HepG2 (cell line): ENCODE measurements at regions not wholly inside any gene's neighbourhood (a gene's known extent, or its start where the extent isn't known, plus 50 kb on each side); places are given as distances from the start of the nearest gene placed in this dataset.
"Not testable (repeated sequence)": the region's sequence is repeated elsewhere in the genome, so short reads cannot be mapped to it uniquely, and the experiment has no call there.

Experiments used
- KAT7 ChIP-seq: IDR thresholded peaks from 2 replicates; pipeline ENCODE4 v1.6.1; 2018; ENCODE audit warnings: borderline replicate concordance, missing compliant biosample characterization
- SMC3 ChIP-seq: IDR thresholded peaks from 2 replicates; pipeline ENCODE4 v1.6.1; 2011; ENCODE audit warnings: low read length, improper control_type of control experiment
- ZNF605 ChIP-seq: sonication (generic); formaldehyde crosslinking; IDR thresholded peaks from 2 replicates; pipeline ENCODE4 v1.8.0; 2022; ENCODE audit warnings: mild to moderate bottlenecking, missing genetic modification reagents
- TF ChIP-seq, protein P1 (sequence below): sonication (generic); formaldehyde crosslinking; IDR thresholded peaks from 2 replicates; pipeline ENCODE4 v1.8.1; 2023; ENCODE audit warnings: missing genetic modification reagents, inconsistent platforms, borderline replicate concordance
- TF ChIP-seq, protein P2 (sequence below): sonication (generic); formaldehyde crosslinking; conservative IDR thresholded peaks from 2 replicates; pipeline ENCODE4 v1.4.0; 2020; ENCODE audit warnings: missing genetic modification reagents

DNA sequence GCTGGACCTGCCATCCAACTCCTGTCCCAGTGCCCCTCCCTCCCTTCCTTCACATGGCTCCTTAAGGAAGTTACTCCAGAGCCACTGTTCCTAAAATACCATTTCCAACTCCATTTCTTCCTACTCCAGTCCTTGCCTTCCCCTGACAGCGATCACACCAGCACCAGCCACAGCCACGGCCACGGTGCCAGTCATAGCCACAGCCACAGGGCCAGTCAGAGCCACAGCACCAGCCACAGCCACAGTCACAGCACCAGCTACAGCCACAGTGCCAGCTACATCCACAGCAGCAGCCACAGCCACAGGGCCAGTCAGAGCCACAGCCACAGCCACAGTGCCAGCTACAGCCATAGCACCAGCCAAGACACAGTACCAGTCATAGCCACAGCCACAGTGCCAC is 110.7 kb upstream of the IRX2 start:
- TF ChIP-seq KAT7 (CRISPR knock-in tag); ZNF605; SMC3: not testable (repeated sequence)
- TF ChIP-seq, protein P1, sequence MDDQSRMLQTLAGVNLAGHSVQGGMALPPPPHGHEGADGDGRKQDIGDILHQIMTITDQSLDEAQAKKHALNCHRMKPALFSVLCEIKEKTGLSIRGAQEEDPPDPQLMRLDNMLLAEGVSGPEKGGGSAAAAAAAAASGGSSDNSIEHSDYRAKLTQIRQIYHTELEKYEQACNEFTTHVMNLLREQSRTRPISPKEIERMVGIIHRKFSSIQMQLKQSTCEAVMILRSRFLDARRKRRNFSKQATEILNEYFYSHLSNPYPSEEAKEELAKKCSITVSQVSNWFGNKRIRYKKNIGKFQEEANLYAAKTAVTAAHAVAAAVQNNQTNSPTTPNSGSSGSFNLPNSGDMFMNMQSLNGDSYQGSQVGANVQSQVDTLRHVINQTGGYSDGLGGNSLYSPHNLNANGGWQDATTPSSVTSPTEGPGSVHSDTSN (CRISPR knock-in tag): not testable (repeated sequence)
- TF ChIP-seq, protein P2, sequence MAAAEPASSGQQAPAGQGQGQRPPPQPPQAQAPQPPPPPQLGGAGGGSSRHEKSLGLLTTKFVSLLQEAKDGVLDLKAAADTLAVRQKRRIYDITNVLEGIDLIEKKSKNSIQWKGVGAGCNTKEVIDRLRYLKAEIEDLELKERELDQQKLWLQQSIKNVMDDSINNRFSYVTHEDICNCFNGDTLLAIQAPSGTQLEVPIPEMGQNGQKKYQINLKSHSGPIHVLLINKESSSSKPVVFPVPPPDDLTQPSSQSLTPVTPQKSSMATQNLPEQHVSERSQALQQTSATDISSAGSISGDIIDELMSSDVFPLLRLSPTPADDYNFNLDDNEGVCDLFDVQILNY (CRISPR knock-in tag): not testable (repeated sequence)
